Peyer's patch (tissue), 4 donors: ENCODE measurements at regions not wholly inside any gene's neighbourhood (a gene's known extent, or its start where the extent isn't known, plus 50 kb on each side); places are given as distances from the start of the nearest gene placed in this dataset.

Experiments
- DNase-seq, 3 donors: peaks; one replicate each; pipeline ENCODE4 v3.0.0-alpha.2; 2017 to 2019
- H3K27ac ChIP-seq, 4 donors: fragments of 200-600 bp; sonication (generic); one replicate each; pipeline ENCODE4 v1.5.1; 2016 to 2019
- H3K27me3 ChIP-seq, 2 donors: fragments of 200-600 bp; sonication (generic); one replicate each; pipeline ENCODE4 v1.5.1; 2019
- H3K36me3 ChIP-seq, 3 donors: fragments of 200-600 bp; sonication (generic); one replicate each; pipeline ENCODE4 v1.5.1; 2016 to 2019
- H3K4me1 ChIP-seq, 4 donors: fragments of 200-600 bp; sonication (generic); one replicate each; pipeline ENCODE4 v1.5.1; 2016 to 2019
- H3K4me3 ChIP-seq, 4 donors: fragments of 200-600 bp; sonication (generic); 1 replicate in 3 of 4; 2 replicates in 1 of 4; pipeline ENCODE4 v1.5.1; 2016 to 2019; ENCODE audit warnings: mild to moderate bottlenecking in 1 of 4
- H3K9me3 ChIP-seq, 4 donors: fragments of 200-600 bp; sonication (generic); one replicate each; pipeline ENCODE4 v1.5.1; 2016 to 2019; ENCODE audit warnings: mild to moderate bottlenecking in 1 of 4
- CTCF ChIP-seq, 6 experiments: fragments of 450-650 bp in 4 of 6; fragments of 200-600 bp in 2 of 6; sonication (generic) in 1 of 6; IDR thresholded peaks; one replicate each; pipeline ENCODE4 v1.5.1; 2017 to 2019; ENCODE audit warnings: antibody characterized with exemption in 6 of 6, mild to moderate bottlenecking in 3 of 6, moderate library complexity in 1 of 6
- POLR2A ChIP-seq, 2 donors: fragments of 450-650 bp; IDR thresholded peaks; one replicate each; pipeline ENCODE4 v1.5.1; 2017; ENCODE audit warnings: antibody characterized with exemption in 2 of 2, mild to moderate bottlenecking in 2 of 2, moderate library complexity in 2 of 2

- no peak overlapping the region for H3K27ac ChIP-seq
- TF ChIP-seq CTCF (IDR thresholded peaks at IDR 0.05) (no peak), POLR2A (IDR thresholded peaks at IDR 0.05) (no peak)
- H3K9me3 ChIP-seq: no peaks in the 10 kb centered on the region
These were observed 281.1 kb downstream of the SH3GL2 start for GRCh38 chr9:17859987-17860386.

GRCh38 chr9:17862101-17862500 lies 283.2 kb downstream of the SH3GL2 start:
- H3K27ac ChIP-seq: no peak overlapping the region
- no peak overlapping the region for H3K4me3 ChIP-seq
- H3K27me3 ChIP-seq: no peaks in the 10 kb centered on the region
- TF ChIP-seq CTCF (IDR thresholded peaks at IDR 0.05): no peak
- TF ChIP-seq POLR2A (IDR thresholded peaks at IDR 0.05): no peak
- no peaks in the 10 kb centered on the region for H3K9me3 ChIP-seq
- no peaks in the 10 kb centered on the region for H3K36me3 ChIP-seq
- no peak for DNase-seq
- no peaks in the 10 kb centered on the region for H3K4me1 ChIP-seq

More at GRCh38 chr9:17859987-17860386, 281.1 kb downstream of the SH3GL2 start:
- Histone ChIP-seq H3K4me3 (no peak overlapping the region), H3K27me3 (no peaks in the 10 kb centered on the region), H3K36me3 (no peaks in the 10 kb centered on the region), H3K4me1 (no peaks in the 10 kb centered on the region)
- no peak for DNase-seq

- Histone ChIP-seq H3K4me3 (no peak overlapping the region), H3K27ac (no peak overlapping the region), H3K36me3 (no peaks in the 10 kb centered on the region), H3K9me3 (no peaks in the 10 kb centered on the region), H3K27me3 (no peaks in the 10 kb centered on the region), H3K4me1 (no peaks in the 10 kb centered on the region)
- TF ChIP-seq POLR2A (IDR thresholded peaks at IDR 0.05): no peak
- TF ChIP-seq CTCF (IDR thresholded peaks at IDR 0.05): no peak
- no peak for DNase-seq
These were observed 283.8 kb downstream of the SH3GL2 start for GRCh38 chr9:17862629-17863028.

GRCh38 chr9:17863213-17863883 lies 284.5 kb downstream of the SH3GL2 start:
- Histone ChIP-seq H3K9me3 (no peaks in the 10 kb centered on the region), H3K4me3 (no peak overlapping the region), H3K27me3 (no peaks in the 10 kb centered on the region), H3K27ac (no peak overlapping the region), H3K4me1 (no peaks in the 10 kb centered on the region), H3K36me3 (no peaks in the 10 kb centered on the region)
- TF ChIP-seq POLR2A (IDR thresholded peaks at IDR 0.05) (no peak), CTCF (IDR thresholded peaks at IDR 0.05) (no peak)
- DNase-seq: no peak

GRCh38 chr9:17863924-17864323 lies 285.1 kb downstream of the SH3GL2 start:
- no peaks in the 10 kb centered on the region for H3K4me1 ChIP-seq
- H3K27ac ChIP-seq: no peak overlapping the region
- no peak for DNase-seq
- no peaks in the 10 kb centered on the region for H3K9me3 ChIP-seq
- TF ChIP-seq CTCF (IDR thresholded peaks at IDR 0.05) (no peak), POLR2A (IDR thresholded peaks at IDR 0.05) (no peak)
- no peak overlapping the region for H3K4me3 ChIP-seq
- H3K27me3 ChIP-seq: no peaks in the 10 kb centered on the region
- H3K36me3 ChIP-seq: no peaks in the 10 kb centered on the region

GRCh38 chr9:17864951-17865350 lies 286.1 kb downstream of the SH3GL2 start:
- H3K27ac ChIP-seq: no peak overlapping the region
- no peak overlapping the region for H3K4me3 ChIP-seq
- no peak for DNase-seq
- H3K27me3 ChIP-seq: no peaks in the 10 kb centered on the region
- no peaks in the 10 kb centered on the region for H3K36me3 ChIP-seq
- no peaks in the 10 kb centered on the region for H3K9me3 ChIP-seq
- TF ChIP-seq CTCF (IDR thresholded peaks at IDR 0.05): no peak
- TF ChIP-seq POLR2A (IDR thresholded peaks at IDR 0.05): no peak
- no peaks in the 10 kb centered on the region for H3K4me1 ChIP-seq
